Smooth muscle cell (in vitro differentiated cells): ENCODE measurements at regions not wholly inside any gene's neighbourhood (a gene's known extent, or its start where the extent isn't known, plus 50 kb on each side); places are given as distances from the start of the nearest gene placed in this dataset.

Experiments
- DNase-seq: peaks from one replicate; lab custom pipeline; 2025; ENCODE audit not compliant: unreplicated experiment; lab: John Stamatoyannopoulos, UW
- H2AFZ ChIP-seq: fragments of 200-600 bp; sonication (generic); 2 replicates; pipeline ENCODE4 v1.6.0; 2016; ENCODE audit warnings: antibody characterized with exemption, low read depth, mild to moderate bottlenecking
- H3F3A ChIP-seq: fragments of 200-600 bp; sonication (generic); 2 replicates; pipeline ENCODE4 v1.6.0; 2017; ENCODE audit warnings: antibody characterized with exemption, low read depth
- H3K27ac ChIP-seq: fragments of 200-600 bp; sonication (generic); 2 replicates; pipeline ENCODE4 v1.5.1; 2016; ENCODE audit warnings: low read depth, mild to moderate bottlenecking
- H3K27me3 ChIP-seq: fragments of 200-600 bp; sonication (generic); 2 replicates; pipeline ENCODE4 v1.6.1; 2016; ENCODE audit warnings: low read depth, mild to moderate bottlenecking
- H3K36me3 ChIP-seq: fragments of 200-600 bp; sonication (generic); 2 replicates; pipeline ENCODE4 v1.5.1; 2016; ENCODE audit warnings: low read depth
- H3K4me1 ChIP-seq: fragments of 200-600 bp; sonication (generic); 2 replicates; pipeline ENCODE4 v1.5.1; 2016; ENCODE audit warnings: low read depth
- H3K4me2 ChIP-seq: fragments of 200-600 bp; sonication (generic); 2 replicates; pipeline ENCODE4 v1.6.0; 2016; ENCODE audit warnings: mild to moderate bottlenecking
- H3K4me3 ChIP-seq: fragments of 200-600 bp; sonication (generic); 2 replicates; pipeline ENCODE4 v1.5.1; 2016; ENCODE audit warnings: mild to moderate bottlenecking
- H3K79me2 ChIP-seq: fragments of 200-600 bp; sonication (generic); 2 replicates; pipeline ENCODE4 v1.6.0; 2016; ENCODE audit warnings: low read depth, mild to moderate bottlenecking
- H3K9ac ChIP-seq: fragments of 200-600 bp; sonication (generic); 2 replicates; pipeline ENCODE4 v1.6.0; 2016; ENCODE audit warnings: low read depth
- H3K9me3 ChIP-seq: fragments of 200-600 bp; sonication (generic); replicated peaks from 2 replicates; pipeline ENCODE4 v1.5.1; 2016; ENCODE audit warnings: low read depth
- H4K20me1 ChIP-seq: fragments of 200-600 bp; sonication (generic); 2 replicates; pipeline ENCODE4 v1.6.0; 2016; ENCODE audit warnings: low read depth
- CTCF ChIP-seq: fragments of 200-600 bp; sonication (generic); IDR thresholded peaks from 2 replicates; pipeline ENCODE4 v1.5.1; 2017; ENCODE audit warnings: borderline replicate concordance, mild to moderate bottlenecking, antibody characterized with exemption; ENCODE audit not compliant: insufficient read depth, poor library complexity, severe bottlenecking
- WGBS: methylation state at CpG from one replicate; pipeline ENCODE4 v1.1.7; 2016; ENCODE audit warnings: low lambda C conversion rate; 5-methylcytosine and 5-hydroxymethylcytosine counted together

- no peaks in the 10 kb centered on the region for H3K36me3 ChIP-seq
- 90% methylated on average over 2 of the region's 2 CpGs for WGBS
- no peak overlapping the region for H3K9ac ChIP-seq
- no peak overlapping the region for H2AFZ ChIP-seq
- H3K27me3 ChIP-seq = no peaks in the 10 kb centered on the region
- H3K4me1 ChIP-seq = peaks cover 9% of the 10 kb centered on the region
- H4K20me1 ChIP-seq = no peaks in the 10 kb centered on the region
- no peaks in the 10 kb centered on the region for H3K9me3 ChIP-seq
- no peaks in the 10 kb centered on the region for H3K79me2 ChIP-seq
- no peaks in the 10 kb centered on the region for H3F3A ChIP-seq
- H3K27ac ChIP-seq = no peak overlapping the region
- no peak for TF ChIP-seq CTCF
- H3K4me3 ChIP-seq = no peak overlapping the region
- no peak for DNase-seq
- H3K4me2 ChIP-seq = no peak overlapping the region
Measured at GRCh38 chr3:4228295-4228694, 74.9 kb upstream of the SETMAR start.

- Histone ChIP-seq H2AFZ (no peak overlapping the region), H4K20me1 (no peaks in the 10 kb centered on the region), H3F3A (no peaks in the 10 kb centered on the region), H3K36me3 (no peaks in the 10 kb centered on the region), H3K27ac (no peak overlapping the region), H3K9ac (no peak overlapping the region), H3K9me3 (no peaks in the 10 kb centered on the region), H3K4me1 (peaks cover 12% of the 10 kb centered on the region), H3K27me3 (peaks cover 5% of the 10 kb centered on the region), H3K79me2 (no peaks in the 10 kb centered on the region), H3K4me3 (no peak overlapping the region), H3K4me2 (no peak overlapping the region)
- 75% methylated on average over 4 of the region's 4 CpGs for WGBS
- DNase-seq = no peak
- no peak for TF ChIP-seq CTCF
Measured at GRCh38 chr3:4231041-4231440, 72.1 kb upstream of the SETMAR start.

- TF ChIP-seq CTCF = no peak
- no peaks in the 10 kb centered on the region for H3K9me3 ChIP-seq
Measured at GRCh38 chr3:4232798-4233197, 70.4 kb upstream of the SETMAR start.

GRCh38 chr3:4233488-4233887 lies 69.7 kb upstream of the SETMAR start:
- Histone ChIP-seq H3K9ac (no peak overlapping the region), H3K9me3 (no peaks in the 10 kb centered on the region), H3K4me3 (no peak overlapping the region), H3K4me1 (peaks cover 12% of the 10 kb centered on the region), H3K36me3 (no peaks in the 10 kb centered on the region), H2AFZ (no peak overlapping the region), H4K20me1 (no peaks in the 10 kb centered on the region), H3K27me3 (peaks cover 5% of the 10 kb centered on the region), H3K4me2 (no peak overlapping the region), H3K27ac (no peak overlapping the region), H3K79me2 (no peaks in the 10 kb centered on the region), H3F3A (no peaks in the 10 kb centered on the region)
- 68% methylated on average over 2 of the region's 2 CpGs for WGBS
- no peak for TF ChIP-seq CTCF
- no peak for DNase-seq

More at GRCh38 chr3:4232798-4233197, 70.4 kb upstream of the SETMAR start:
- no peak overlapping the region for H3K4me3 ChIP-seq
- H4K20me1 ChIP-seq = no peaks in the 10 kb centered on the region
- WGBS = 53% methylated on average over 3 of the region's 3 CpGs
- DNase-seq = no peak
- H2AFZ ChIP-seq = no peak overlapping the region
- peaks cover 5% of the 10 kb centered on the region for H3K27me3 ChIP-seq
- H3K4me2 ChIP-seq = no peak overlapping the region
- H3K4me1 ChIP-seq = peaks cover 12% of the 10 kb centered on the region
- H3K27ac ChIP-seq = no peak overlapping the region
- no peaks in the 10 kb centered on the region for H3K79me2 ChIP-seq
- H3K36me3 ChIP-seq = no peaks in the 10 kb centered on the region
- no peak overlapping the region for H3K9ac ChIP-seq
- H3F3A ChIP-seq = no peaks in the 10 kb centered on the region
